ENCODE measurements at regions not wholly inside any gene's neighbourhood (a gene's known extent, or its start where the extent isn't known, plus 50 kb on each side); places are given as distances from the start of the nearest gene placed in this dataset.

GRCh38 chr18:40882468-40882867, 1072.6 kb upstream of the PIK3C3 start:
- TF ChIP-seq CTCF (IDR thresholded peaks at IDR 0.05; ENCODE audit: insufficient read depth, low read depth, low read length) (no peak), EZH2 (IDR thresholded peaks at IDR 0.05; ENCODE audit: insufficient read depth, low read length) (no peak)
